Prostate gland (tissue), 2 donors: ENCODE measurements at regions not wholly inside any gene's neighbourhood (a gene's known extent, or its start where the extent isn't known, plus 50 kb on each side); places are given as distances from the start of the nearest gene placed in this dataset.

Experiments used
- POLR2A ChIP-seq: fragments of 450-650 bp; IDR thresholded peaks from one replicate; pipeline ENCODE4 v1.6.1; 2016; ENCODE audit warnings: antibody characterized with exemption, mild to moderate bottlenecking
- TF ChIP-seq, protein P1 (sequence below), 4 experiments: fragments of 200-600 bp in 2 of 4; fragments of 450-650 bp in 2 of 4; sonication (generic) in 2 of 4; IDR thresholded peaks; 1 replicate in 3 of 4; 2 replicates in 1 of 4; pipeline ENCODE4 v1.5.1; 2016 to 2019; ENCODE audit warnings: antibody characterized with exemption in 4 of 4, mild to moderate bottlenecking in 2 of 4, moderate library complexity in 2 of 4

DNA sequence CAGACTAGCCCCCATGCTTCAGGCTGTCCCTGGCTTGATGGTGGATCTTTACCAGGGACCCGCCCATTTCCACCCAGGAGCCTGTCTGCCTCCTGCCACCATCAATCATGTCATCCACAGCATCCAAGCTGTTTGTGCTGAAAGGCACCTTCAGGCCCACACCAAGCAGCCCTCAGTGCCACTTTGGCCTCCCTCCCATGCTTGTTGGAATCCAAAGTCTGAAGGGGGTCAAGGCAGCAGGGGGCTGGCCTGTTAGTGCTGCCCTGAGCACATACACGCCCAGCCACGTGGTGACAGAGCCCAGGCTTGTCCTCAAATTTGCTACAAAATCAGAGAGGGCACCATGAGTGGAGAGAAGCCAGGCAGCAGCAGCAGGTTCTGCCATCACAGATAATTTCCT is 1146.8 kb downstream of the FSCB start:
- TF ChIP-seq, protein P1, sequence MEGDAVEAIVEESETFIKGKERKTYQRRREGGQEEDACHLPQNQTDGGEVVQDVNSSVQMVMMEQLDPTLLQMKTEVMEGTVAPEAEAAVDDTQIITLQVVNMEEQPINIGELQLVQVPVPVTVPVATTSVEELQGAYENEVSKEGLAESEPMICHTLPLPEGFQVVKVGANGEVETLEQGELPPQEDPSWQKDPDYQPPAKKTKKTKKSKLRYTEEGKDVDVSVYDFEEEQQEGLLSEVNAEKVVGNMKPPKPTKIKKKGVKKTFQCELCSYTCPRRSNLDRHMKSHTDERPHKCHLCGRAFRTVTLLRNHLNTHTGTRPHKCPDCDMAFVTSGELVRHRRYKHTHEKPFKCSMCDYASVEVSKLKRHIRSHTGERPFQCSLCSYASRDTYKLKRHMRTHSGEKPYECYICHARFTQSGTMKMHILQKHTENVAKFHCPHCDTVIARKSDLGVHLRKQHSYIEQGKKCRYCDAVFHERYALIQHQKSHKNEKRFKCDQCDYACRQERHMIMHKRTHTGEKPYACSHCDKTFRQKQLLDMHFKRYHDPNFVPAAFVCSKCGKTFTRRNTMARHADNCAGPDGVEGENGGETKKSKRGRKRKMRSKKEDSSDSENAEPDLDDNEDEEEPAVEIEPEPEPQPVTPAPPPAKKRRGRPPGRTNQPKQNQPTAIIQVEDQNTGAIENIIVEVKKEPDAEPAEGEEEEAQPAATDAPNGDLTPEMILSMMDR (IDR thresholded peaks at IDR 0.05), result no peak
- no peak for TF ChIP-seq POLR2A
